ENCODE measurements at regions not wholly inside any gene's neighbourhood (a gene's known extent, or its start where the extent isn't known, plus 50 kb on each side); places are given as distances from the start of the nearest gene placed in this dataset.
"Not testable (repeated sequence)": the region's sequence is repeated elsewhere in the genome, so short reads cannot be mapped to it uniquely, and the experiment has no call there.

DNA sequence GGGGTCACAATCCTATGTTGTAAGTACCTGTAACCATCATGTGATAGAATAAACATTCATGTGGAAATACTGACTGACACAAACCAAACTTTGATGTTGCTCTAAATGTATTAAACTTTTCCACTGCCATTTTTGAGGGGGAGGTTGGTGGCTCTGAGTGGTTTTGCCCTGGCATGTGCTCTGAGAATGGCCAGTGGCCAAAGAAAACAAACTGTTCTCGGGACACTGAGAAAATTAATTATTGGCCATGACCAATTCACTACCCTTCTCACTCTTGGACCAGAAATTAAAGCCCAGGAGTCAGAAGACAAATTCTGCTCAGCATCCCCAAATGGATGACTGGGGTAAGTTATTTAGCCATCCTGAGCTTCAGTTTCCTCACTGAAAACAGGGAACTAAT, 195.9 kb downstream of the XPNPEP1 start:
- no peak for DNase-seq

DNA sequence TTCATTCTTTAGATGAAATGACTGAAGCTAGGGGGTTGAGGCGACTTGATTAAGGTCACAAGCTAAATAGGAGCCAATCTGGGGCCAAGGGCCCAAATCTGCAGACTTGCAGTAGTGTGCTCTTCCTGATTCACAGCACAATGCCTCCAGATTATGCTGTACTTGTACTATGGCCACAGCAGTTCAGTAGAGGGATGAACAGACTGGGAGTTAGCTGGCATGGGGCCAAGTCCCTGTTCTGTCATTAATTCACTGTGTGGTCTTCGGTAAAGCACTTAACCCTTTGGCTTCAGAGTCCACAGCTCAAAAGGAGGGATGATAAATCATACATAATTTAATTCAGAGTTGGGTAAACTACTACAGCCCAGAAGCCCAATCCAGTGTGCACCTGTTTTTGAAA, 196.8 kb downstream of the XPNPEP1 start:
- no peak for DNase-seq

GRCh38 chr10:109723305-109723704, 200.0 kb downstream of the XPNPEP1 start:
- DNase-seq, result no peak

DNA sequence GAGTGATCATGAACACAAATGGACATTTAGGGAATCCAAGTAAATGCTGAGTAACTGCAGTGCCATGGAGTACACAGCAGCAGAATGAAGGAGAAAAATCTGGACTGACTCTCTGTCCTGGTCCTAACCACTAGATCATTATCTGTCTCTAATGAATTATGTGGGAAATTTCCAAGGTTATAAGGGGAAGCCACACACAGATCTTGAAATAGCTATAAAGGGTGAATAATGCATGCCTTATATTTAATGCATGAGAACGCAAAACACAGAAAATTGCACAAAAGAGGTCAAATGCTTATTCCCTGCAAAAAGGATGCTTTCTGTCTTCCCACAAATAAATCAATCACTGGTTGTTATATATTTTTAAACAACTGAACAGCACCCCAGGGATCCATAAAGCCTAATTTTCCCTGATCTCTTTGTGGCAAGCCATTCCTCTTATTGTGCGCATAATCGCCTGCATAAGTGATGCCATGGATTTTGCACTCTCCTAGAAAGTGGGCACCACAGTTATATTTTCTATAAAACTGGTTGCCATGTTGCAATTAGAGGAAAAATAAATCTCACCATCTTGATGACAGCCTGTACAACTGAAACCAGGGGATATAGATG, 201.8 kb downstream of the XPNPEP1 start:
- DNase-seq, result no peak

- DNase-seq, result no peak
These were observed 217.2 kb downstream of the XPNPEP1 start for GRCh38 chr10:109706026-109706560.

DNA sequence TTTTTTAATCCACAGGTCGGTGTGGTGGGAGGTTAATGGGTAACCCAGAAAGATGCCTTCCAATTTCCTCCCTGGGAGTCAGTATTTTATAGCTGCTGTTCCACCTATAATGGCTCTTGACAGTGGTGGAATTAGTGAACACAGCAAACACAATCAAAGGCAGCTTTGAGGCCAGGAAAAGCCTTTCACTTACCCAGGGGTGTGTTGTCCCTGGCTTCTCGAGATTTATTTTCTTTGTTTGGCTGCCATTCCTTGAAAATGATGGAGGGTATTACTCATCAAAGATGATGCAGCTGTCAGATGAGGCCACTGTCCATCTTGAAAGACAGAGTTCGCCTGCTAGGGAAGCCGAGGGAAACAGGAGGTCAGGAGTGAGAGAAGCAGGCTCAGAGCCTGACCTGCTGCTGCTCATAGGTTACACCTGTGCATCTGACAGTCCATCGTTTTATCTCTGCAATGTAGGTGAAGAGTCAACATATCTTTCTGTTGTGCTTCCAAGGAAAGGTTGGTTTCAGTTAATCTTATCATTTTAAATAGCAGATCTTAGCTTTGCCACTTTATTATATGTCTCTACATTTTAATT, 221.6 kb downstream of the XPNPEP1 start:
- DNase-seq, result no peak

- no peak for DNase-seq
These were observed 224.2 kb downstream of the XPNPEP1 start for GRCh38 chr10:109698882-109699664.

GRCh38 chr10:109698086-109698485, 225.2 kb downstream of the XPNPEP1 start:
- DNase-seq, result no peak

GRCh38 chr10:109696981-109697775, 226.1 kb downstream of the XPNPEP1 start:
- no peak for DNase-seq

DNA sequence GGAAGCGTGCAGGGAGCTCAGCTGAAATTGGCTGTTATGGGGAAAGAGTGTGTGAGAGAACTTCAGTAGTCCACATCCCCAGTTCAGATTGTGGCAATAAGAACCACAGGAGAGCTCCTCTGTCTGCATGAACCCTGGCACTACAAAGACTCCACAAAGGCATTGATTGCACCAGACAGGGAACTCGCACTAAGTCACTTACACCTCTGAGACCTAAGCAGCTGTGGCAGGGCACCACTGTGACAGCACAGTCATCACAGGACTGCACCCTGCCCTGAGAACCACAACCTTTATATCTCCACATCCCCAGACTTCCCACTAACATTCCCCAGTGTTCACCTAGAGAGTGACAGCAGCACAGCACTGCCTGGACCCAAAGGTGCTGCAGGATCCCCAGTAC, 226.8 kb downstream of the XPNPEP1 start:
- DNase-seq, result no peak

GRCh38 chr10:109695988-109696387, 227.3 kb downstream of the XPNPEP1 start:
- DNase-seq, result no peak

GRCh38 chr10:109689785-109690184, 233.5 kb downstream of the XPNPEP1 start:
- DNase-seq, result no peak

DNA sequence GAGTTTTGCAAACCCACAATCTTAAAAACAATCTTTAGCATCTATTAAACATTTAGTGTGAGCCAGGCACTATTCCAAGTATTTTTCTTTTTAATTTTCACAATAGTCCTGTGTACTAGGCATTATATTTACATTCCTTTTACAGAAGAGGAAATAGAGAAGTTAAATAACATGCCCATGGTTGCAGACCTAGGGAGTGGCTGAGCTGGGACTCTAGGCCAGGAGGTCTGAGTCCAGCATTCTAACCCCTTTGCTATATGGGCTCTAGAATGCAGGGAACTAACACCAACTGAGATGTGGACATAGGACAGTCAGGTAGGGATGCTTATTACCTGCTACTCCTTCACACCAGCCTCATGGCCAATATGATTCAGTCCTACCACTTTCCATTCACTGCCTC, 243.8 kb downstream of the XPNPEP1 start:
- no peak for DNase-seq

- DNase-seq, result no peak
These were observed 244.5 kb downstream of the XPNPEP1 start for GRCh38 chr10:109678857-109679256.

- no peak for DNase-seq
These were observed 246.6 kb downstream of the XPNPEP1 start for GRCh38 chr10:109676703-109677102.

GRCh38 chr10:109668703-109669102, 254.6 kb downstream of the XPNPEP1 start:
- no peak for DNase-seq

DNA sequence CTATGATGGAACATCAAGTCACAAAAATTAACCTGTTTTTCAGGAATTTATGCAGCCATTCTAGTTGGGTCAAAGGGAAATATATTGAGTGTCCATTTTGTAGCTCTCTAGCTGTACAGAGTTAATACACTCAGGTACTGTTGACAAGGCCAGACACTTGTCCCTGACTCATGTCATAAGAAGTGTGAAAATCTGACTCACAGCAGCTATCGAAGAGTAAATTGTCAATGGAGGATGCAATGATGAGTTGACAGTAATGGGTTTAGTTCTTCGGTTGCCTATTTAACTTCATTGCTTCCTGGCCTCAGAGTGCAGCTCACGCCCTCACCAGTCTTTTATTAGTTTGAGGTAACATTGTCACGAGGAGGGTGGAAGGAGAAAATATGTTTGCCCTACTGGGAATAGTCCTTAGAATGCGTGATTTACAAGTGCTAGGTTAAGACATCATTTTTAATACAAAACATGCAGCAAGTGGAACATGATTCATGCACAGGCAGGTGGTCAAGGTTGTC, 255.1 kb downstream of the XPNPEP1 start:
- no peak for DNase-seq

- DNase-seq, result no peak
These were observed 258.0 kb downstream of the XPNPEP1 start for GRCh38 chr10:109665321-109665720.

DNA sequence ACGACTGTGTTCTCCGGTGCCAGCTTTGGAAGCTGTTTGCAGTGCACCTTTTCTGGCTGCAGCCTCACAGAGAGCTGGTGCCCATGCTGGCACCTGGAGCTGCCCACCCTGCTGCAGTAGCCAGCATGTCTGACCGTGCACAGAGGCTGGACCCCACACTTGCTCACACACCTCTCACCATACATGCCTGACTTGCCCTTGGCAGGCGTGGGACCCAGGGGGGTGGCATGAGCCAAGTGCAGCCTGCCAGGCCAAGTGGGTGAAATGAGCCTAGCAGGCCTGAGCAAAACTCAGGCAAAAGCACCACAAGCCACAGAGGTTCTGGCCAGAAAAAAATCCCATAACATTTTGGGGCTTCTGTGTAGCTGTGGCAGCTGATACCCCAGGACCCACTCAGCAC, 258.8 kb downstream of the XPNPEP1 start:
- no peak for DNase-seq

GRCh38 chr10:109663122-109663521, 260.2 kb downstream of the XPNPEP1 start:
- DNase-seq, result no peak

DNA sequence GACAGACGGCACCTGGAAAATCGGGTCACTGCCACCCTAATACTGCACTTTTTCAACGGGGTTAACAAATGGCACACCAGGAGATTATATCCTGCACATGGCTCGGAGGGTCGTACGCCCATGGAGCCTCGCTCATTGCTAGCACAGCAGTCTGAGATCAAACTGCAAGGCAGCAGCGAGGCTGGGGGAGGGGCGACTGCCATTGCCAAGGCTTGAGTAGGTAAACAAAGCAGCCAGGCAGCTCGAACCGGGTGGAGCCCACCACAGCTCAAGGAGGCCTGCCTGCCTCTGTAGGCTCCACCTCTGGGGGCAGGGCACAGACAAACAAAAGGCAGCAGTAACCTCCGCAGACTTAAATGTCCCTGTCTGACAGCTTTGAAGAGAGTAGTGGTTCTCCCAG, 270.7 kb downstream of the XPNPEP1 start:
- not testable (repeated sequence) for DNase-seq

DNA sequence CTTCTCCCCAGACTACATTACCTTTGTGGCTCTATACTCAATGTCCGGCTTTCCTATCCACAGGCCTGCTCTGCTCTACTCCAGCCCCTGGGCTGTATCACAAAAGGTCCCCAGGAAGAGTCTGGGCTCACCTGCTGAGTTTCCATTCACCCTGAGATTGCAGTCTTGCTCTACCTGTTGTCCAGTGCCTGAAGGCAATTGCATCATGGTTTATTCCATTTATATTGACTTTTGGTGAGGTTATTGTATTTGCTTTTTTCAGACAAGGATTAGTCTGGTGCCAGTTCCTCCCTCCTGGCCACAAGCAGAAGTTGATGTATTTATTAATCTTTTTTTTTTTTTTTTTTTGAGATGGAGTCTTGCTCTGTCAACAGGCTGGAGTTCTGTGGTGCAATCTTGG, 273.1 kb downstream of the XPNPEP1 start:
- no peak for DNase-seq

DNA sequence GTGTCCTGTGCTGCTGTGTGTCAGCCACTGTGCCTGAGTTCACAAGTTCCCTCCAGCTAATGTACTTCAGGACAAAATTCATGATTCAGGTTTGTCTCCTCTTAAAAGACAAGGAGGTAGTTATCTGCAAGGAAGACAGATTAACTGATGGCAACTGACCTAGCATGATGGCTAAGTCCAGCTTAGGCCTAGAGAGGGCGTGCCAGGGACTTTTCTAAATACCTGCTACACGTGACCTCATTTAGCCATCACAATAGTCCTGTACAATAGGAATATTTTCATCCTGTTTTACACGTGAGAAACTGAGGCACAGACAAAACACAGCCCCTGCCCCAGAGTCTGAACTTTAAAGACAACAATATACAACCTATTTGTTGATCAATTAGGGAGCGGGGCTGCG, 275.7 kb downstream of the XPNPEP1 start:
- DNase-seq, result no peak
